HCT116 (cell line): ENCODE measurements at regions not wholly inside any gene's neighbourhood (a gene's known extent, or its start where the extent isn't known, plus 50 kb on each side); places are given as distances from the start of the nearest gene placed in this dataset.

ENCODE experiments used
- ATAC-seq: fragments of 200-7000 bp; cut with Tn5 transposase; 2 replicates; pipeline ENCODE4 v1.9.1; 2020; ENCODE audit warnings: mild to moderate bottlenecking, moderate library complexity
- BruUV-seq: library from RNA; stranded (reverse); fragments of 400-500 nt; replicated peaks from 2 replicates; lab custom pipeline; 2021; lab: Mats Ljungman, UMichigan
- CTCF ChIA-PET: fragments of 300-600 bp; sonication (Branson Sonifier 250); formaldehyde crosslinking; loops from one replicate; lab custom pipeline; 2021; ENCODE audit warnings: antibody characterized with exemption; lab: Charles Lee
- POLR2A ChIA-PET: fragments of 300-600, 350-600 bp; sonication (Branson Sonifier 250); formaldehyde crosslinking; loops from one replicate; lab custom pipeline; 2021; ENCODE audit warnings: antibody characterized with exemption; lab: Charles Lee
- RAD21 ChIA-PET, 2 experiments: fragments of 300-600 bp; sonication (Branson Sonifier 250); formaldehyde crosslinking; loops; one replicate each; lab custom pipeline; 2023; ENCODE audit warnings: low total read pairs in 2 of 2; ENCODE audit not compliant: uncharacterized antibody in 2 of 2, unreplicated experiment in 2 of 2, low non-redundant PET in 1 of 2; lab: Charles Lee
- DNase-seq: peaks from one replicate; pipeline ENCODE4 v3.0.0-alpha.2; 2010; ENCODE audit warnings: low read depth, low spot score
- H2AFZ ChIP-seq: fragments of 200-600 bp; shearing (Covaris generic), sonication (generic); 2 replicates; pipeline ENCODE4 v1.6.1; 2017; ENCODE audit warnings: low read depth, mixed run types, mixed read lengths, antibody characterized with exemption, low read length; ENCODE audit not compliant: poor library complexity, severe bottlenecking
- H3K27ac ChIP-seq: 2 replicates; pipeline ENCODE4 v1.5.1; 2012; ENCODE audit warnings: low read depth, low read length
- H3K27me3 ChIP-seq: fragments of 200-600 bp; sonication (generic); 2 replicates; pipeline ENCODE4 v1.6.1; 2016; ENCODE audit warnings: mixed run types, low read length, mixed read lengths; ENCODE audit not compliant: insufficient read depth
- H3K36me3 ChIP-seq, 2 experiments: fragments of 200-500 bp in 1 of 2; fragments of 200-600 bp in 1 of 2; sonication (Bioruptor generic) in 1 of 2; sonication (generic) in 1 of 2; 2 replicates each; pipeline versions ENCODE4 v1.5.1 to v1.6.1; 2014 to 2016; ENCODE audit warnings: low read length in 2 of 2, inconsistent platforms in 1 of 2, mixed read lengths in 1 of 2, mixed run types in 1 of 2; ENCODE audit not compliant: insufficient read depth in 2 of 2, control insufficient read depth in 1 of 2
- H3K4me1 ChIP-seq, 2 experiments: fragments of 200-600 bp in 1 of 2; sonication (generic) in 1 of 2; 2 replicates each; pipeline versions ENCODE4 v1.5.1 to v1.6.1; 2012 to 2017; ENCODE audit warnings: low read length in 2 of 2, inconsistent platforms in 1 of 2, mild to moderate bottlenecking in 1 of 2, mixed read lengths in 1 of 2, mixed run types in 1 of 2, moderate library complexity in 1 of 2; ENCODE audit not compliant: insufficient read depth in 2 of 2, control insufficient read depth in 1 of 2
- H3K4me2 ChIP-seq: fragments of 200-600 bp; sonication (generic); 2 replicates; pipeline ENCODE4 v1.6.1; 2017; ENCODE audit warnings: mixed run types, low read length, mixed read lengths
- H3K4me3 ChIP-seq, 2 experiments: fragments of 200-600 bp in 1 of 2; sonication (generic) in 1 of 2; replicated peaks in 1 of 2; 2 replicates each; pipeline ENCODE4 v1.5.1; 2011 to 2016; ENCODE audit warnings: low read length in 2 of 2, control low read depth in 1 of 2, low read depth in 1 of 2, mild to moderate bottlenecking in 1 of 2, mixed read lengths in 1 of 2, mixed run types in 1 of 2
- H3K79me2 ChIP-seq: fragments of 200-600 bp; sonication (generic); 2 replicates; pipeline ENCODE4 v1.6.1; 2017; ENCODE audit warnings: mild to moderate bottlenecking, mixed run types, low read length, moderate library complexity, mixed read lengths; ENCODE audit not compliant: insufficient read depth
- H3K9ac ChIP-seq: fragments of 200-600 bp; sonication (generic); 2 replicates; pipeline ENCODE4 v1.6.1; 2016; ENCODE audit warnings: low read length, mixed read lengths
- H3K9me2 ChIP-seq: fragments of 200-600 bp; sonication (generic), shearing (Covaris generic); 2 replicates; pipeline ENCODE4 v1.6.1; 2017; ENCODE audit warnings: mixed run types, mild to moderate bottlenecking, moderate library complexity; ENCODE audit not compliant: insufficient read depth
- H3K9me3 ChIP-seq, 2 experiments: fragments of 200-500 bp in 1 of 2; fragments of 200-600 bp in 1 of 2; sonication (Bioruptor generic) in 1 of 2; sonication (generic) in 1 of 2; 2 replicates each; pipeline ENCODE4 v1.6.1; 2014 to 2017; ENCODE audit warnings: low read length in 2 of 2, mixed read lengths in 2 of 2, inconsistent platforms in 1 of 2, low read depth in 1 of 2, mild to moderate bottlenecking in 1 of 2, mixed run types in 1 of 2, moderate library complexity in 1 of 2; ENCODE audit not compliant: control insufficient read depth in 1 of 2, insufficient read depth in 1 of 2
- H4K20me1 ChIP-seq: fragments of 200-600 bp; sonication (generic), shearing (Covaris generic); 2 replicates; pipeline ENCODE4 v1.6.1; 2017; ENCODE audit warnings: mixed run types, mild to moderate bottlenecking, moderate library complexity; ENCODE audit not compliant: insufficient read depth
- CBX3 ChIP-seq: IDR thresholded peaks from 2 replicates; pipeline ENCODE4 v1.6.1; 2012; ENCODE audit warnings: low read depth
- CTCF ChIP-seq, 3 experiments: fragments of 200-600 bp in 1 of 3; sonication (generic) in 1 of 3; IDR thresholded peaks in 2 of 3; conservative IDR thresholded peaks in 1 of 3; 2 replicates each; pipeline ENCODE4 v1.5.1; 2012 to 2017; ENCODE audit warnings: low read depth in 2 of 3, low read length in 2 of 3, antibody characterized with exemption in 1 of 3, borderline replicate concordance in 1 of 3, control low read depth in 1 of 3, mild to moderate bottlenecking in 1 of 3, mixed read lengths in 1 of 3, mixed run types in 1 of 3, moderate library complexity in 1 of 3; ENCODE audit not compliant: insufficient read depth in 1 of 3
- EGR1 ChIP-seq: IDR thresholded peaks from 2 replicates; pipeline ENCODE4 v1.6.1; 2012; ENCODE audit warnings: low read depth
- ELF1 ChIP-seq: IDR thresholded peaks from 2 replicates; pipeline ENCODE4 v1.6.1; 2012; ENCODE audit warnings: low read depth, borderline replicate concordance
- FOSL1 ChIP-seq: IDR thresholded peaks from 2 replicates; pipeline ENCODE4 v1.6.1; 2012; ENCODE audit warnings: low read depth
- JUND ChIP-seq: IDR thresholded peaks from 2 replicates; pipeline ENCODE4 v1.6.1; 2012
- MAX ChIP-seq: IDR thresholded peaks from 2 replicates; pipeline ENCODE4 v1.6.1; 2012
- POLR2A ChIP-seq: IDR thresholded peaks from 2 replicates; pipeline ENCODE4 v1.7.0; 2011; ENCODE audit warnings: borderline replicate concordance; ENCODE audit not compliant: insufficient read depth, insufficient read length; ENCODE audit errors: extremely low read depth
- POLR2AphosphoS5 ChIP-seq: IDR thresholded peaks from 2 replicates; pipeline ENCODE4 v1.6.1; 2011; ENCODE audit warnings: mild to moderate bottlenecking, low read depth, low read length, moderate library complexity
- RAD21 ChIP-seq: IDR thresholded peaks from 2 replicates; pipeline ENCODE4 v1.6.1; 2012; ENCODE audit warnings: low read depth, mild to moderate bottlenecking
- SIN3A ChIP-seq: IDR thresholded peaks from 2 replicates; pipeline ENCODE4 v1.6.1; 2012; ENCODE audit warnings: low read depth
- SRF ChIP-seq: IDR thresholded peaks from 2 replicates; pipeline ENCODE4 v1.6.1; 2012; ENCODE audit warnings: low read depth
- TCF7L2 ChIP-seq: IDR thresholded peaks from 2 replicates; pipeline ENCODE4 v1.7.0; 2011; ENCODE audit warnings: borderline replicate concordance, inconsistent platforms; ENCODE audit not compliant: insufficient read depth, insufficient read length; ENCODE audit errors: extremely low read depth
- ZBTB33 ChIP-seq: IDR thresholded peaks from 2 replicates; pipeline ENCODE4 v1.6.1; 2011; ENCODE audit warnings: mild to moderate bottlenecking, low read length, moderate library complexity; ENCODE audit not compliant: insufficient replicate concordance; ENCODE audit errors: extremely low read depth
- ZFX ChIP-seq: fragments of 450-650 bp; IDR thresholded peaks from 2 replicates; pipeline ENCODE4 v1.6.1; 2017
- ZNF274 ChIP-seq: fragments of 200-500 bp; sonication (Bioruptor generic); IDR thresholded peaks from 2 replicates; pipeline ENCODE4 v1.6.1; 2014; ENCODE audit warnings: mild to moderate bottlenecking, low read depth, low read length, inconsistent platforms
- intact Hi-C: fragments of 100-400 bp; cut with micrococcal nuclease; formaldehyde crosslinking; loops from 2 replicates; pipeline ENCODE4 v1.10.0; 2022

- TF ChIP-seq CTCF (IDR thresholded peaks at IDR 0.05 in 2 of 3, conservative IDR thresholded peaks at IDR 0.05 in 1 of 3; ENCODE audit: borderline replicate concordance in 1 of 3, insufficient read depth in 1 of 3, low read depth in 2 of 3, low read length in 2 of 3): no peak
- no peak for TF ChIP-seq POLR2A
- TF ChIP-seq RAD21: no peak
Observed at GRCh38 chr2:55116598-55116964, 66.3 kb upstream of the RTN4 start (continued).

GRCh38 chr2:55115761-55116597, 65.7 kb upstream of the RTN4 start:
- H2AFZ ChIP-seq: peak overlapping the region; percentile 60
- H3K4me1 ChIP-seq: peaks cover 30 to 55% of the 10 kb centered on the region in 2 experiments
- ChIA-PET POLR2A (interaction anchor here (0.6 to 4.1 kb wide), 10 partner anchors 10 to 443 kb away, joined by 3 to 38 read pairs (median 6); partner anchors contain the start of gene RTN4), RAD21 (interaction anchor here (0.6 to 0.7 kb wide), 2 partner anchors 40 to 65 kb away, joined by 3 to 4 read pairs; no protein-coding TSS in a partner anchor), CTCF (interaction anchor here (1.6 kb wide), 1 partner anchor 67 kb away, joined by 6 read pairs; no protein-coding TSS in a partner anchor)
- no peaks in the 10 kb centered on the region for H3K9me2 ChIP-seq
- ATAC-seq (peak; percentile 58), DNase-seq (peak; percentile 80)
- peak overlapping the region in 1 of 2 experiments; percentile 31; a peak in 2 of 4 replicates for H3K4me3 ChIP-seq
- no peaks in the 10 kb centered on the region for H4K20me1 ChIP-seq
- intact Hi-C loops: loop anchor here (2.0 kb wide), 1 partner anchor 65 kb away; the partner anchor contains the start of gene RTN4
- H3K9me3 ChIP-seq: no peaks in the 10 kb centered on the region
- BruUV-seq: TSS peak; percentile 92
- peak overlapping the region; percentile 71 for H3K4me2 ChIP-seq
- peak overlapping the region; percentile 14; the same call in 1 of the 2 replicates for H3K9ac ChIP-seq
- H3K36me3 ChIP-seq: no peaks in the 10 kb centered on the region
- no peaks in the 10 kb centered on the region for H3K27me3 ChIP-seq
- H3K79me2 ChIP-seq: no peaks in the 10 kb centered on the region
- H3K27ac ChIP-seq: no peak overlapping the region
- TF ChIP-seq CTCF (IDR thresholded peaks at IDR 0.05 in 2 of 3, conservative IDR thresholded peaks at IDR 0.05 in 1 of 3; ENCODE audit: borderline replicate concordance in 1 of 3, insufficient read depth in 1 of 3, low read depth in 2 of 3, low read length in 2 of 3) (no peak), ZBTB33 (no peak), MAX (0 out of 2 replicates have a peak, but pooled peaks have one; percentile 14), FOSL1 (peak; percentile 82), EGR1 (0 out of 2 replicates have a peak, but pooled peaks have one; percentile 13), SRF (peak; percentile 63; the same call in 1 of the 2 replicates), TCF7L2 (no peak), RAD21 (no peak), CBX3 (peak; percentile 77), POLR2AphosphoS5 (peak; percentile 37; the same call in 1 of the 2 replicates), JUND (peak; percentile 74), POLR2A (no peak), ZFX (no peak), SIN3A (no peak), ZNF274 (no peak), ELF1 (no peak)
